Gastroesophageal sphincter (tissue), 2 donors: ENCODE measurements at regions not wholly inside any gene's neighbourhood (a gene's known extent, or its start where the extent isn't known, plus 50 kb on each side); places are given as distances from the start of the nearest gene placed in this dataset.

Source experiments
- EP300 ChIP-seq: sonication (generic); formaldehyde crosslinking; IDR thresholded peaks from one replicate; pipeline ENCODE4 v1.6.1; 2017; ENCODE audit warnings: antibody characterized with exemption, mild to moderate bottlenecking
- POLR2A ChIP-seq, 2 donors: fragments of 450-650 bp; IDR thresholded peaks; one replicate each; pipeline ENCODE4 v1.6.1; 2017; ENCODE audit warnings: antibody characterized with exemption in 2 of 2, mild to moderate bottlenecking in 2 of 2, moderate library complexity in 1 of 2
- POLR2AphosphoS5 ChIP-seq: sonication (generic); formaldehyde crosslinking; IDR thresholded peaks from one replicate; pipeline ENCODE4 v1.6.1; 2017; ENCODE audit warnings: antibody characterized with exemption

DNA sequence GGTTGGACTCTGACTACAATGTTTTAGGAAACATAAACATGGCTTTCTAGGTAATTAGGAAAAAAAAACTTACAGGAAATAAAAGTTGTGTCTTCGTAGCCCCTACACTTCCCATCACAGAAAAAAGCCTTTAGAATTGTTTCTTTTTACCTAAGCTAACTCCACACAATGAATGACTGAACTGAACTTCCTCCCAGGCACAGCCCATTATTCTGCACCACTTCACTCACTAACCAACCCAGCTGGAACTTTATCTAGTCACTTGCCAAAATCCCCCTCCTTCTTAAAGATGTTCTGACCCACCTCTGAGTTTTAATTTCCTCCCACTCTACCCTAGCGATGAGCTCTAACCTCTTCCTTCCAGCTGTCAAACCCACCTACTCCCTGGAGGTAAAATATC is 91.7 kb upstream of the MEOX2 start:
- TF ChIP-seq POLR2A (IDR thresholded peaks at IDR 0.05) (no peak), EP300 (no peak), POLR2AphosphoS5 (no peak)
